Heart right ventricle (tissue), 16 donors: ENCODE measurements at regions not wholly inside any gene's neighbourhood (a gene's known extent, or its start where the extent isn't known, plus 50 kb on each side); places are given as distances from the start of the nearest gene placed in this dataset.

Source experiments
- ATAC-seq, 8 donors: fragments of 200-7000 bp; cut with Tn5 transposase; one replicate each; pipeline ENCODE4 v1.9.1; 2020; ENCODE audit warnings: mild to moderate bottlenecking in 8 of 8, moderate library complexity in 8 of 8, moderate number of reproducible peaks in 1 of 8
- DNase-seq, 2 donors: peaks; one replicate each; pipeline ENCODE4 v3.0.0-alpha.2; 2020
- H3K27ac ChIP-seq, 10 donors: fragments of 200-600 bp; sonication (generic) in 2 of 10; one replicate each; pipeline versions ENCODE4 v1.5.0 to v1.8.0; 2020 to 2022; ENCODE audit warnings: mild to moderate bottlenecking in 3 of 10
- H3K27me3 ChIP-seq, 7 donors: fragments of 200-600 bp; one replicate each; pipeline ENCODE4 v1.8.0; 2021 to 2022; ENCODE audit warnings: mild to moderate bottlenecking in 2 of 7
- H3K36me3 ChIP-seq, 9 donors: fragments of 200-600 bp; sonication (generic) in 1 of 9; one replicate each; pipeline versions ENCODE4 v1.5.0 to v1.8.0; 2020 to 2022; ENCODE audit warnings: mild to moderate bottlenecking in 2 of 9
- H3K4me1 ChIP-seq, 9 donors: fragments of 200-600 bp; sonication (generic) in 1 of 9; one replicate each; pipeline versions ENCODE4 v1.5.0 to v1.8.0; 2020 to 2022; ENCODE audit warnings: mild to moderate bottlenecking in 4 of 9
- H3K4me3 ChIP-seq, 10 donors: fragments of 200-600 bp; sonication (generic) in 2 of 10; one replicate each; pipeline versions ENCODE4 v1.5.0 to v1.8.0; 2020 to 2022; ENCODE audit warnings: mild to moderate bottlenecking in 7 of 10, moderate library complexity in 2 of 10
- H3K9me3 ChIP-seq, 11 donors: fragments of 200-600 bp in 10 of 11; sonication (generic) in 2 of 11; one replicate each; pipeline versions ENCODE4 v1.5.0 to v1.8.0; 2013 to 2022; ENCODE audit warnings: mild to moderate bottlenecking in 2 of 11, control low read depth in 1 of 11, moderate library complexity in 1 of 11
- WGBS, 2 donors: extraction: QIAGEN DNeasy Blood & Tissue Kit; methylation state at CpG; one replicate each; pipeline ENCODE4 v1.1.7; 2013; ENCODE audit warnings: inconsistent platforms in 1 of 2; 5-methylcytosine and 5-hydroxymethylcytosine counted together
- intact Hi-C, 10 donors: fragments of 100-400 bp; cut with DNase I; formaldehyde crosslinking; loops; one replicate each; pipeline versions ENCODE4 v1.11.1 to v1.14.2; 2022
- TF ChIP-seq, protein P1 (sequence below), 9 donors: fragments of 200-600 bp; sonication (generic) in 2 of 9; IDR thresholded peaks; one replicate each; pipeline versions ENCODE4 v1.5.0 to v1.8.0; 2021 to 2022; ENCODE audit warnings: antibody characterized with exemption in 9 of 9, mild to moderate bottlenecking in 5 of 9, moderate library complexity in 1 of 9
- donor health status: Arrhythmogenic right ventricular cardiomyopathy.
- donor health status: ischemic (EF 13 %, LVEDD 7.1; RV severe dilation, severe dysfunction).
- donor health status: healthy with polysubstance abuse.
- donor health status: DM: no; HTN: yes; CAD: no.
- donor health status: DM: no; HTN: no; CAD: no.
- donor health status: ischemic (EF 25% LVEDD 6.9; RV normal size, moderate dysfunction).
- donor health status: ischemic (EF 25% LVEDD 5.7; RV mildly dilated, moderate dysfunction).
- donor health status: healthy.
- donor health status: DM: yes; HTN: yes; CAD: no.
- donor health status: Ischemic cardiomyopathy.
- donor health status: ischemic (EF 35%, LVEDD 5.7; RV mildly dilated, moderate dysfunction).
- donor health status: nonischemic (EF 11% LVEDD 7.7; RV severe dilation, severe dysfunction).
- donor health status: DM: yes; HTN: yes; CAD: no.
- donor health status: PGD.
- donor health status: ischemic (EF 29% LVEDD 5.4; RV normal size, mild dysfunction).
- donor health status: nonischemic (EF 23%, LVEDD 6.1; RV moderate dilation, normal function).

DNA sequence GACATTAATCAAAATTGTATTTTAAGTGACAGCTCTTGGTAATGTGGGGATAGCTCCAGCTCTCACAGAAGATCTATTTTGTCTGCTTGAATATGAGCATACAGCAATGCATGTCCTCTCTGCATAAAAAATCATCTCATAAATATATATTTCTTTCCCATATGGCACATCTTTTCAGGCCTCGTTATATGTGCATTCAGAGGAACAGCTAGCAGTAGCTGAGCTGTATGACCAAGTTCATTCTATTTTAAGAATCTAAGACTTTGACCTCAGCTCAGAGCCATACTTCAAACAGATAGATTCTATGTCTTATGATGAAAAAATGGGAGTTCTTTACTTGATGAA, 487.2 kb downstream of the ARHGEF28 start:
- no peak overlapping the region for H3K4me3 ChIP-seq
- WGBS, 2 donors, result 41 to 46% methylated on average over 1 of the region's 1 CpG
- intact Hi-C loops, result no loop called here

DNA sequence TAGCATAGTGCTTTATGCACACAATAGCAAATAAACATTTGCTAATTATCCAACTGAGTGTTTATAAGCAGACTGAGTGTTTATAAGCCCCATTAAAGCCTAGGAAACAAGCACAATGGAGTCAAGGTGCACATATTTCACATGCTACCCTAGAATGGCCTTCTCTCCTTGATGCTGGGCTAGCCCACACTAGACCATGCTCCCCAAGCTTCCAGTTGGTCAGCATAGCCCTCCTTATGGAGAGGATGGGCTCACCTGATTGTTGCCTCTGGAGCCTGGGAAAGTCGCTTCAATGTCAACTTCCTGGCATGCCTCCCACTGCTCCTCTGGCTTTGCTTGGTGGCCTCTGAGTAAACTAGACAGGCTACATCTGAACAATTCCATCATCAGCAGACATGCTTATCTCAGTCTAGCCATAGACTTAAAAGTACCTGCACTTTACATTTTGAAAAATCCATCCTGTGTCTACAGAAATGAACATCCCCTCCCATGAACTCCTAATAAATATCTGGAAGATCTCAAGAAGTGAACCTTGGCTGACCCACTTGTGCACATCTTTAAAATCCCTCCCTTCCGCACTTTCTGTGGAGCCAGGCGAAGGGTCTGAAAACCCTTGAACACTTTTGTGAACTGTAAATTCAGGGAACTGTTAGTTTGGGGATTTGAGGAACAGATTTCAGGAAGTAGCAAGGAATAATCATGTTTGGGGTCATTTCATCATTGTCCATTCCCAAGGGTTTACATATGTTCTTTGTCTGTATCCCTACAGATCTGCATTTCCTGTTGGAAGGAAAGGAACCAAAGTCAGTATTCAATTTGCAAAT, 486.6 kb downstream of the ARHGEF28 start:
- intact Hi-C loops, result no loop called here
- TF ChIP-seq, protein P1, sequence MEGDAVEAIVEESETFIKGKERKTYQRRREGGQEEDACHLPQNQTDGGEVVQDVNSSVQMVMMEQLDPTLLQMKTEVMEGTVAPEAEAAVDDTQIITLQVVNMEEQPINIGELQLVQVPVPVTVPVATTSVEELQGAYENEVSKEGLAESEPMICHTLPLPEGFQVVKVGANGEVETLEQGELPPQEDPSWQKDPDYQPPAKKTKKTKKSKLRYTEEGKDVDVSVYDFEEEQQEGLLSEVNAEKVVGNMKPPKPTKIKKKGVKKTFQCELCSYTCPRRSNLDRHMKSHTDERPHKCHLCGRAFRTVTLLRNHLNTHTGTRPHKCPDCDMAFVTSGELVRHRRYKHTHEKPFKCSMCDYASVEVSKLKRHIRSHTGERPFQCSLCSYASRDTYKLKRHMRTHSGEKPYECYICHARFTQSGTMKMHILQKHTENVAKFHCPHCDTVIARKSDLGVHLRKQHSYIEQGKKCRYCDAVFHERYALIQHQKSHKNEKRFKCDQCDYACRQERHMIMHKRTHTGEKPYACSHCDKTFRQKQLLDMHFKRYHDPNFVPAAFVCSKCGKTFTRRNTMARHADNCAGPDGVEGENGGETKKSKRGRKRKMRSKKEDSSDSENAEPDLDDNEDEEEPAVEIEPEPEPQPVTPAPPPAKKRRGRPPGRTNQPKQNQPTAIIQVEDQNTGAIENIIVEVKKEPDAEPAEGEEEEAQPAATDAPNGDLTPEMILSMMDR (IDR thresholded peaks at IDR 0.05), result no peak
- Histone ChIP-seq H3K36me3 (no peaks in the 10 kb centered on the region), H3K9me3 (no peaks in the 10 kb centered on the region), H3K27ac (no peak overlapping the region), H3K4me3 (no peak overlapping the region), H3K27me3 (no peaks in the 10 kb centered on the region), H3K4me1 (peaks cover 0 to 7% (median 0%) of the 10 kb centered on the region in 9 donors)
- ATAC-seq, result no peak
- no peak for DNase-seq
- WGBS, 2 donors, result 69 to 76% methylated on average over 3 of the region's 3 CpGs

More for the DNA sequence above, 487.2 kb downstream of the ARHGEF28 start:
- Histone ChIP-seq H3K36me3 (no peaks in the 10 kb centered on the region), H3K27me3 (no peaks in the 10 kb centered on the region), H3K9me3 (peaks cover 0 to 2% (median 0%) of the 10 kb centered on the region in 11 donors), H3K27ac (no peak overlapping the region), H3K4me1 (peaks cover 0 to 7% (median 0%) of the 10 kb centered on the region in 9 donors)
- TF ChIP-seq, protein P1 (IDR thresholded peaks at IDR 0.05), result no peak
- no peak for DNase-seq
- no peak for ATAC-seq

DNA sequence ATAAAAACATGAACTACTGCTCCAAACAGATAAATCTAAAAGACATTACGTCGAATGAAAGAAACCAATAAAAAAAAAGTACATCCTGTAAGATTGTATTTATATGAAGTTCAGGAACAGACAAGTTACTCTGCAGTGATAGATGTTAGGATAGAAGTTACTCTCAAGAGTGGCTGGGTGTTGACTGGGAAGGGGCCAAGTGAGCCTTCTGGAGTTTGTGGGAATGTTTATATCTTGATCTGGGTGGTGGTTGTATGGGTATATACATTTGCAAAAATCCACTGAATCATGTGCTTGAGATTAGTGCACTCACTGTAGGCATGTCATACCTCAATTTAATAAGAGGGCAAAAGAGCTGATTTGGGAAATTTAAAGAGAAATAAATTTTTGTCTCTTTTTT, 485.8 kb downstream of the ARHGEF28 start:
- no peak overlapping the region for H3K27ac ChIP-seq
- no peaks in the 10 kb centered on the region for H3K36me3 ChIP-seq
- no peak overlapping the region for H3K4me3 ChIP-seq
- no peaks in the 10 kb centered on the region for H3K9me3 ChIP-seq
- TF ChIP-seq, protein P1 (IDR thresholded peaks at IDR 0.05), result no peak
- DNase-seq, result no peak
- no peak for ATAC-seq
- 75 to 76% methylated on average over 2 of the region's 2 CpGs for WGBS, 2 donors
- H3K27me3 ChIP-seq, result no peaks in the 10 kb centered on the region
- peaks cover 0 to 7% (median 0%) of the 10 kb centered on the region in 9 donors for H3K4me1 ChIP-seq
- intact Hi-C loops, result no loop called here

DNA sequence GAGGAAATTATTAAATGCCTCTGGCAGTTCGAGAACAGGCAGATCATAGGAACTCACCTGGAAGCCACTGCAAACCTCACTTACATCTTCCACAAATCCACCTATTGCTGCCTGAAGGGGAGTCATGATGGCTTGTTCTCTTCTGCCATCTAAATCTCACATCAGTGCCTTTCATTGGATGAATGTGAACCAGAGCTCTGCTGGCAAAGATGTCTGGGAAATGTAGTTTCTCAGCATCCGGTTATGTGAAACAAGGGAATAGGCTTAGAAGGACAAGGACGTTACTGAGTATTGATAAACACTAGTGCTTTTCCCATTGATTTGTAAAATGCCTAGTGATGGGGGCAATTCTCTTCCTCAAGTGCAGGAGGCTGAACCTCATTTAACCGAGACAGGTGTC, 483.3 kb downstream of the ARHGEF28 start:
- no peak for ATAC-seq
- intact Hi-C loops, result no loop called here
- H3K36me3 ChIP-seq, result no peaks in the 10 kb centered on the region

More for the DNA sequence above, 483.3 kb downstream of the ARHGEF28 start:
- H3K4me3 ChIP-seq, result no peak overlapping the region
- H3K27ac ChIP-seq, result no peak overlapping the region
- no peaks in the 10 kb centered on the region for H3K9me3 ChIP-seq
- TF ChIP-seq, protein P1 (IDR thresholded peaks at IDR 0.05), result no peak
- DNase-seq, result no peak
- WGBS, 2 donors, result 85 to 89% methylated on average over 4 of the region's 4 CpGs
- no peaks in the 10 kb centered on the region for H3K27me3 ChIP-seq
- peaks cover 0 to 18% (median 7%) of the 10 kb centered on the region in 9 donors for H3K4me1 ChIP-seq
